ENCODE measurements at regions not wholly inside any gene's neighbourhood (a gene's known extent, or its start where the extent isn't known, plus 50 kb on each side); places are given as distances from the start of the nearest gene placed in this dataset.

DNA sequence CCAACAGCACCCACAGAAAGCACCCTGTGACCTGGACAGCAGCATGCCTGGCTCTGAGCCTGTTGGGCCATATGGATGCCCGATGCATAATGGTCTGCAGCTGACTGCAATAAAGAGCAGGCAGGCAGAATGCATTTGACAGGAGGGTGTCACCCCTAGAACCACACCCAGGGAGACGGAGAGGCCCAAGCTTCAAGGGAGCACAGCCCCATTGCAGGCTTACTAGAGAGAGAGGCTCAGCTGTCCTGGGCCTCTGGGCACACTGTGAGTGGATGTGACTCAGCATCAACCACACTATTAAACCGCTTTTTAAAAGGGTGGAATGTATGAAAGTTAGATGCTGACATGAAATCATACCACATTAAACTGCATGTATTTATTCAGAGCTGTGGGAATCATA lies 365.3 kb downstream of the CTTN start:
- TF ChIP-seq CTCF (IDR thresholded peaks at IDR 0.05) (no peak), POLR2A (IDR thresholded peaks at IDR 0.05) (no peak)
